Kidney tubule cell (primary cell): ENCODE measurements at regions not wholly inside any gene's neighbourhood (a gene's known extent, or its start where the extent isn't known, plus 50 kb on each side); places are given as distances from the start of the nearest gene placed in this dataset.
"Not testable (repeated sequence)": the region's sequence is repeated elsewhere in the genome, so short reads cannot be mapped to it uniquely, and the experiment has no call there.

Source experiments
- DNase-seq: peaks from one replicate; pipeline ENCODE4 v3.0.0-alpha.2; 2018; ENCODE audit warnings: low spot score

DNA sequence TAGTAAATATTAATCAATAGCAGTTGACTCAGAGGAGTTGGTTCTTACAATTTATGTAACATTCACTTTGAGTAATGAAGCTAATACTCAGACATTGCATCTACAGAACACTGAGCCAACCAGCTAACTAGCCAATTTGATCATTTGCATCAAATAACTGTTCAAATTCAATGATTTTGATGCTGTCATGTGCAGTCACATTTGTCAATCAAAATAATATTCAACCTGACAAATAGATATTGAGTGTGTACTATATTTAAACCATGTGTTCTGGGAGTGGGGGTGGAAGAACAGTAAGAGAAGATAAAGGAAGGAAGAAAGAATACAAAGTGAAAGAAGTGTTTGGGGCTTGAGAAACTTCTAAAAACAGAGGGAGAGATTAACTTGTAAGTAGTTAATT lies 277.2 kb upstream of the ARHGEF26 start:
- no peak for DNase-seq

DNA sequence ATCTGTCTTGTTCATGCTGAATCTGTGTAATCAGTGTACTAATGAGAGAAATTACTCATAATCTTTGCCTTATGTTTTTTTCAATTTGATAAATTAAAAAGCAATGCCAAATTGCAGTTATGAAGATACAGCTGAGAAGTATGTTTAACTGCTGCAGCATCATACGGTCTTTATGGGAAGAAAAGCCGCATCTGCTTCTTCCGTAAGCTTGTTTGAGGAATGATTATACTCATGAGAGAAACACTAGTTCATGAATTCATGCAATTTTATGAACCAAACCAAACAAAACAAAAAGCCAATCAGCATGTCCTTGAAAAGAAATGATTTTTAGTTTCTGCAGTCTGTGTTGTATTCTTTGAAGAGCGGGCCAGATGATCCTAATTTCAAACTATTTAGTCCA lies 275.9 kb upstream of the ARHGEF26 start:
- DNase-seq: no peak

GRCh38 chr3:153848702-153849101 lies 272.5 kb upstream of the ARHGEF26 start:
- DNase-seq: no peak

DNA sequence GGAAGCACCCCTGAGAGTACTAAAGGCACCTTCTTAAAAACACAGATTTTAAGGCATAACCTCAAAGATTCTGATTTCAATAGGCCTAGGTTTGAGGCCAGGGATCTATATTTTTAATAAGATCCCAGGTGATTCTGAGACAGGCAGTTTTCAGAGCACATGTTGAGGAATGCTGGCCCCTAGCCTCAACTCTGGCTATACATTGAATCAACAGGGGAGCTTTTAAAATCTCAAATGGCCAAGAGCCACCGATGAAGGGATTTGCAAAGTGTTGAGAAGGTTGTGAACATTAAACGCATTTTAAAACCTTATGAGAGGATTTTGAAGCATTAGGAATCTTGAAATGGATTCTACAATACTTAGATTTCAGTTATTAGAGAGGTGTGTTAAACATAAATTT lies 268.8 kb upstream of the ARHGEF26 start:
- no peak for DNase-seq

DNA sequence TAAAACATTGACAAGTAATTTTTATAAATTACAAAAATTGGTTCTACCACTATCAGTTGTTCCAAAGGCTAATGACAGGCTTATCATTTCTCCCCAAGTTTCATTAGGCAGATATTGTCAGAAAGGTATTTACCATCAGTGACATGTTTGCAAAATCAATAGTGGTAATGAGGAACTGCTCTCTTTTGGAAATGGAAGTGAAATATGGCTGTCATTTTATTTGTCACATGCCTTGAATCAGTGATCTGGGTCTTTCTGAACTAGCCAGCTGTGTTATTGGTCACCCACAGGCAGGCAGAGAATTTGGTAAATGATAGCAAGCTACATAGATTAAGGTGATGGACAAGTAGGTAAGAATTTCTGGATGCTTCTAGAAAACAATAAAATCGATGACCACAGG lies 268.0 kb upstream of the ARHGEF26 start:
- no peak for DNase-seq

DNA sequence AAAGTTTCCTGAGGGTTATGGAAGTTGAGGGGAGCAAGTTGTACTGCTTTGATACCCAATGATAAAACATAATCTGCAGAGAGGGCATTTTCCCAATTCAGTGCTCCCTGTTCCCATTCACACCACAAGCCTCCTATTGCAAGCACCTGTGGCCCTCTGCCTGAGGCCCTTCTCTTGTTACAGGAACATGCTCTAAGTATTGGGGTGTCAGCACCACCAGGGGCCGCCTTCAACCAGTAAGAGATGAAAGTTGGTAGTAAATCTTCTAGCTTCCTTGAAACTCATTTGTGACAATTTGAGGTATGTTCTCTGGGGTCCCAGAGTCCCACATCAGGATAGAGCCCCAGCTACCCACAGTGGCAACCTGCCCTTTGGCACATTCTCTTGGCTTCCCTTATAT lies 265.4 kb upstream of the ARHGEF26 start:
- DNase-seq: no peak

GRCh38 chr3:153856932-153857331 lies 264.3 kb upstream of the ARHGEF26 start:
- peak; percentile 68 for DNase-seq

GRCh38 chr3:153864793-153865192 lies 256.4 kb upstream of the ARHGEF26 start:
- DNase-seq: no peak

- no peak for DNase-seq
These were observed 254.3 kb upstream of the ARHGEF26 start for GRCh38 chr3:153866901-153867300.

DNA sequence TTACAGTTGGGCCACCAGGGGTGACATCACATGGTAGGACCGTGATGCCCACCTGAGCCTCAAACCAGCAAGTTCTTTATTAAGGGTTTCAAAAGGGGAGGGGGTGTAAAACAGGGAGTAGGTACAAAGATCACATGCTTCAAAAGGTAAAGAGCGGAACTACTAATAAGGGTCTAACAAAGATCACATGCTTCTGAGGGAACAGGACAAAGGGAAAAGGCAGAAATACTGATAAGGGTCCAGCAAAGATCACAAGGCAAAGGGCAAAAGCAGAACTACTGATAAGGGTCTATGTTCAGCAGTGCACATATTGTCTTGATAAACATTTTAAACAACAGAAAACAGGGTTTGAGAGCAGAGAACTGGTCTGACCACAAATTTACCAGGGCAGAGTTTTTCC lies 246.8 kb upstream of the ARHGEF26 start:
- not testable (repeated sequence) for DNase-seq

DNA sequence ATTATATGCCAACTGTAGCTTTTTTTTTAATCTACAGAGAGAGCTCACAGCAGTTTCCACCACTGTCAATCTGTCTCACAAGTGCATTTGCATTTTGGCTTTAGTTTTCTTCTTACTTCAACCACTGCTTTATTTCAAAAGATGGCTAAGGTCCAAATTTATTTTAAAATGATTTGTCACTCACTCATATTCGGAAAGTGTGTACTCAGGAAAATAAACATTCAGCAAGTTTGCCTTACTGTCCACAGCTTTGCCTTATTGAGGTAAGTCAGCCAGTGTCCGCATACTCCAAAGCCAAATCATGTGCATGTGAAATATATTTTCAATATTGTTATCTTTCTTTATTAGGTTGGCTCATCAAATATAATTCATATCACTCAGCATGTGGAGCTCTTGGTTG lies 240.7 kb upstream of the ARHGEF26 start:
- no peak for DNase-seq

DNA sequence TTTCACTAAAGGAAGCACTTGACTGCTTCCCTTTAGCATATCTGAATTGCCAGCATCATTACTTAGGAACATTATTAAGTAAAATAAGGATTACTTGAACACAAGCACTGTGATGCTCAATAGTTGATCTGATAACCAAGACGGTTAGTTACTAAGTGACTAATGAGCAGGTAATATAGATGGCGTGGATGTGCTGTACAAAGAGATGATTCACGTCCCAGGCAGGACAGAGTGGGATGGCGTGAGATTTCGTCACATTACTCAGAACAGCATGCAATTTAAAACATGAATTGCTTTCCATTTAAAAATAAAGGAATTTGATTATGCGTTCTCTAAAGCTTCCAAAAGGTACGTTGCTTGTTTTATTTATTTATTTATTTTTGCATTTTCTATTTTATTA lies 240.0 kb upstream of the ARHGEF26 start:
- peak; percentile 54 for DNase-seq

- no peak for DNase-seq
These were observed 235.8 kb upstream of the ARHGEF26 start for GRCh38 chr3:153885359-153885758.

- no peak for DNase-seq
These were observed 231.3 kb upstream of the ARHGEF26 start for GRCh38 chr3:153889905-153890334.

GRCh38 chr3:153892126-153892525 lies 229.1 kb upstream of the ARHGEF26 start:
- no peak for DNase-seq

DNA sequence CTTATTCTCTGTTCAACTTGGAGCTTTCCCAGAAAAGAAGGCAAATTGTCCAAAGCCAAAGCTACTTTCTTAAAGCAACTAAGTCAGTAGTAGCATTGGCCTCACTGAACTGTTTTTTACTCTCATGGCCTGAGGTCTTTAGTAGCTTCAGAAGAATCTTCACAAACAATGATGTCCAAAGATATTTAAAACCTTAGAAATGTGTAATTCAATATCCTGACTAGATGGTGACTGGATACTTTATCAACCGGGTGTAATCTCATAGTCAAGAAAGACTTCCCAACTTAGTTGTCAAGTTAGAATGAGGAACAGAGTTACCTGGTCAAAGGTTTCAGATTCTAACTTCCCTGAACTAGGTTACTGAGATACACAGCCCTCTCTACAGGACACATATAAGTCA lies 226.3 kb upstream of the ARHGEF26 start:
- DNase-seq: no peak

- DNase-seq: no peak
These were observed 225.0 kb upstream of the ARHGEF26 start for GRCh38 chr3:153896197-153896596.

DNA sequence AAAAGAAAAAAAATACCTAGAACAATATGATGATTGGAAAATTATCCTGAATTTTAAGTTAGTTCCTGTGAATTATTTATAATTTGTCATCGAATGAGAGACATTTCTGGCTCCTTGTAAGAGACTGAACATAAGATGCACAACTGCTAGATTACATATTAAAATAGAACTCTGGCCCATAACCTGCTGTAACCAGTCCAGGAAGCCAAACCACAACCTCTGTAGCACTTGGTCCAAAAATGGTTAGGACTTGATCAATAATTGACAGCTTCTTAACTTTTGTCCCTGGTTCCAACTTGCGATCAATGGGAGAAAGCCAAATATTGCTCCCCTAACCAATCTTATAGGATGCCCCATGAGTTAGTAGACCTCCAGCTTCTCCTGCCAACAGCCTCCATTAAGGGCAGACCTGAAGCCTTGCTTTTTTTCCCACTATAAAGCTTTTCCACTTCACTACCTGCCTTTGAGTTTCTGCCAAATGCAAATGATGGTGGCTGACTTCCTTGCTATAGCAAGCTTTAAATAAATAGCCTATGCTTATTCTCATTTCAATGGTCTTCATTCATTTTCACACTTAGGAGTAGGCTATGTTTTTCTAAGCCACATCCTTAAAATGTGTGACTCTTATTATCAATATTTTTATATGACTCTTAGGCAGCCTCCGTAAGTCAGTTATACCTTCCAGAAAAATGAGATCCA lies 224.0 kb upstream of the ARHGEF26 start:
- peak; percentile 62 for DNase-seq

DNA sequence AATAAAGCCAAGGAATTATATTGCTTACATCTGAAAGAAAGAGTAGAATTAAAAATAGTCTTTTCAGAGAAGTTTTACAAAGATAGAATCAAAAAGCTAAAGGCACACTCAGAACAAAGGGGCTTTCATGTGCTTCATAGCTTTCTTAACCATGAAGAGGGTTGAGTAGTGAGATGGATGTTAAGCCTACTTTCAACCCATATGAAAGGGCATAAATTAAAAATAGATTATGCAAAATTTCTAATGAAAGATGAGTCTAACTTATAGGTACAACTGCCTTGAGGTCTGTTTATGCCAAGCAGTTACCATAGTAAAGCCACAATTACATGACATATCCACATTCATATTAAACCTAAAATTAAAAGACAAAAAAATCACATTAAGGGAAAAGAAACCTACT lies 223.3 kb upstream of the ARHGEF26 start:
- no peak for DNase-seq

DNA sequence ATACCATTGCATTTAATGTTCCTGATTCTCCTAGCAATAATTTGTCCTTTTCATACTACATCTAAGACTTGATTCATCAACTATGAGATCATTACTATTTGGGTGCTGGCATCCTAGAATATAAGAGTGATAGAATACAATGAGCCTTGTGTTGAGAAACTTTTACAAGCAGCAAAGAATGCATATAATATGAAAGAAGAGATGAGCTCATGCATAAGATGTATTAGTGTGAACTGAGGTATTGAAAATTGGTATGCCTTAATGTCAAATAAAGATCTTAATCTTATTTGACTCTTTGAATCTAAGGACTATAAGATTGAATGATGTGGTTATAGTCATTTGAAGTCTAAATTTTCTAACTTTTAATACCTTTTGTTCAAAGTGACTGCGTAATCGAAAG lies 220.0 kb upstream of the ARHGEF26 start:
- peak; percentile 9 for DNase-seq

DNA sequence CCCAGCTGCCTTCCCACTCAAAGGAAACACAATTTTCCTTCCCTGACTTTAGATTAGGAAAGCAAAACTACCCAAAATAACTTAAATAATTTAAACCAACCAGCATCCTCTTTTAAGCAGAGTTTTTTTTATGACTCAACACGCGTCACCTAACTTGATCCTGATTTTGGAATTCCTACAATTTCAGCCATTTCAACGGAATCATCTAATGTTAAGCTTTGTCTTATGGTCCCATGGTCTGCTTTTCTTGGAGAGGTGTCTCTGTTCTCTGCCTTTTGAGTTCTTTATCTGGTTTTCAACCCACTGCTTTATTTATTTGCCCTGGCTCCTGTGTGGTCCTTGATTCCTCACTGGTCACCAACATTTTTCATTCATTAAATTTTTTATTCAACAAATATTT lies 219.2 kb upstream of the ARHGEF26 start:
- DNase-seq: peak; percentile 21

DNA sequence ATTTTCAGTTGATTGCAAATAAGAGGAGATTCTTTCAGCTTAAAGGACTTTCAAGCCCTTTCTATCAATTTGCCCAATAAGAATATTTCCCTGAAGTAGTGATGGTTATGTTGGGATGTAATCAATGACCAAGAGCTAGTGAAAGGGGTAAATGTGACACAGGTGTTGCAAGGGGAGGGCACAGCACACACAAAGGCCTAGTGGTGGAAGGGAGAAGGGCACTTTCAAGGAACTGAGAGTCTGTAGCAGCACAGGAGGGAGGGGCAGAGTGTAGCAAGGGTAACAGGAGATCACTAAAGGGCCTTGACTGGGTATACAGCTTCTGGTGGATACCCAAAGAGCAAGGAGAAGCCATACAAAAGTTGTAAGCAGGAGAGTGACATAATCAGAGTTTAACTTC lies 217.8 kb upstream of the ARHGEF26 start:
- no peak for DNase-seq

DNA sequence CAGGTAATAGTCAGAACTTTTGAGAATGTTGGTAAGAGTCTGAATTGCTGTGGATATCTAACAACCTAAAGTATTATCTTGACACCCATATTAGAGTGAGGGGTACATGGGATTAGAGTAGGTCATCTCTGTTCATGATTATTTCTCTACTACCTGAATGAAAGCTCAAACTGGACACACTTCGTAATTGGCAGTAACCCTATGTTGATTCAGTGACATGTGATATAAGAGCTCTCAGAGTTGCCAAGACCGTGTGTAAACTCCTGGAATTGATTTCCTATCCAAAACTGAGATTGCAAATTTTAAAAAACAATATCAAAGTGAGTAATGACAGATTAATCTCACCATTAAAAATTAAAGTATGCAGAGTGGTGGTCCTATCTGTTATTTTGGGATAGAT lies 214.8 kb upstream of the ARHGEF26 start:
- no peak for DNase-seq

DNA sequence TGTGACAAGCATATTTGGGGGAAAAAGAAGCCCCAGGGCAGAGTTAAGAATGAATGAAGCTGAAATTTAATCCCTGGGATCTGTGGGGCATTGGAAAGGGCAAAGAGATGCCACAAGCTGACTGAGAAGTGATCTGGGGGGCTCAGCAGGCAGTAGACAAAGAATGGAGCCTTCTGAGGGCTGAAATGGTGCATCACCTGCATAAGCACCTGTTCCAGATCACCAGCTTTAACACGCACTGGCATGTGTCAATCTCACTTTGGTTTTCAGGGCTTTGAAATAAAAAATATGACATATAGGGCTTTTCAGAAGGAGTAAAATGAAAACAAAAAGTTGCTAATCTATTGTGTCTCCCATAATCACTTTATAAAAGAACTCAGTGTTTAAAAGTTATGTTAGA lies 210.8 kb upstream of the ARHGEF26 start:
- DNase-seq: no peak

DNA sequence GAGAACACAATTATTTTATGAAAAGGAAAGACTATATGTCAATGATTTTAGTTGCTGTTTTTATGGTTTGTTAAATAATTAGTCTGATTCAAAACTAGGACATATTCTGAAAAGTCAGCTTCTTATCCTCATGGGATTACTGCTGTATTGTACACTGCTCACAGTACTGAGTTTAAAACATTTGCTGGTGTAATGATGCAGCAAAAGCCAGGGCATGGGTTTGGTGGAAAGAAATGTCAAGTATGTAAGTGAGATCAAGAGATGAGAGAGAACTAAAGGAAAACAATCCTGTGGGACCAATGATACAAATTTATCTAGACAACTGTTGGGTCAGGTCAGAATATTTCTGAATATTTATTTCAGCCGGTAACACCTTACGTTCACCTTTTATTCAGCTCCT lies 210.1 kb upstream of the ARHGEF26 start:
- DNase-seq: no peak
